HepG2 (cell line): ENCODE measurements at regions not wholly inside any gene's neighbourhood (a gene's known extent, or its start where the extent isn't known, plus 50 kb on each side); places are given as distances from the start of the nearest gene placed in this dataset.

Source experiments
- CBX5 ChIP-seq: sonication (generic); formaldehyde crosslinking; IDR thresholded peaks from 2 replicates; pipeline ENCODE4 v1.4.0; 2020; ENCODE audit warnings: missing genetic modification reagents, borderline replicate concordance
- CHD2 ChIP-seq: IDR thresholded peaks from 2 replicates; pipeline ENCODE4 v1.6.1; 2011; ENCODE audit warnings: low read depth, low read length, improper control_type of control experiment
- CTCF ChIP-seq: sonication (generic); formaldehyde crosslinking; IDR thresholded peaks from 2 replicates; pipeline ENCODE4 v1.5.0; 2020; ENCODE audit warnings: mild to moderate bottlenecking, missing genetic modification reagents, moderate library complexity
- ELF4 ChIP-seq: sonication (generic); formaldehyde crosslinking; IDR thresholded peaks from 2 replicates; pipeline ENCODE4 v1.5.0; 2020; ENCODE audit warnings: missing genetic modification reagents, mild to moderate bottlenecking, moderate library complexity, borderline replicate concordance
- EP300 ChIP-seq, 3 experiments: sonication (generic) in 1 of 3; formaldehyde crosslinking in 1 of 3; IDR thresholded peaks; 2 replicates each; pipeline versions ENCODE4 v1.5.1 to v1.6.1; 2011 to 2020; ENCODE audit warnings: low read depth in 2 of 3, low read length in 2 of 3, borderline replicate concordance in 1 of 3, improper control_type of control experiment in 1 of 3, mild to moderate bottlenecking in 1 of 3, missing genetic modification reagents in 1 of 3, moderate library complexity in 1 of 3
- EZH2 ChIP-seq: conservative IDR thresholded peaks from 2 replicates; pipeline ENCODE4 v1.6.1; 2012; ENCODE audit warnings: mild to moderate bottlenecking, low read depth, low read length, moderate library complexity
- FOXA1 ChIP-seq, 2 experiments: fragments of 450-650 bp in 1 of 2; sonication (generic) in 1 of 2; formaldehyde crosslinking in 1 of 2; IDR thresholded peaks; 2 replicates each; pipeline versions ENCODE4 v1.4.0 to v1.6.1; 2016 to 2020; ENCODE audit warnings: missing genetic modification reagents in 1 of 2
- NPAS2 ChIP-seq: sonication (generic); formaldehyde crosslinking; IDR thresholded peaks from 2 replicates; pipeline ENCODE4 v1.8.0; 2022; ENCODE audit warnings: mild to moderate bottlenecking, missing genetic modification reagents, borderline replicate concordance
- RBM22 ChIP-seq: fragments of 200-400 bp; formaldehyde crosslinking; optimal IDR thresholded peaks from 2 replicates; pipeline ENCODE3; 2017; ENCODE audit warnings: mild to moderate bottlenecking, low read length, moderate library complexity
- TARDBP ChIP-seq: sonication (generic); formaldehyde crosslinking; IDR thresholded peaks from 2 replicates; pipeline ENCODE4 v1.8.0; 2022; ENCODE audit warnings: mild to moderate bottlenecking, missing genetic modification reagents
- ZNF619 ChIP-seq: sonication (generic); formaldehyde crosslinking; IDR thresholded peaks from 2 replicates; pipeline ENCODE4 v1.4.0; 2020; ENCODE audit warnings: mild to moderate bottlenecking, missing genetic modification reagents
- ZNF639 ChIP-seq: conservative IDR thresholded peaks from 2 replicates; pipeline ENCODE4 v1.6.1; 2018; ENCODE audit warnings: missing genetic modification reagents
- ZNF761 ChIP-seq: sonication (generic); formaldehyde crosslinking; conservative IDR thresholded peaks from 2 replicates; pipeline ENCODE4 v1.4.0; 2020; ENCODE audit warnings: mild to moderate bottlenecking, missing genetic modification reagents
- TF ChIP-seq, protein P1 (sequence below): sonication (generic); formaldehyde crosslinking; IDR thresholded peaks from 2 replicates; pipeline ENCODE4 v1.8.0; 2022; ENCODE audit warnings: mild to moderate bottlenecking, missing genetic modification reagents, borderline replicate concordance

DNA sequence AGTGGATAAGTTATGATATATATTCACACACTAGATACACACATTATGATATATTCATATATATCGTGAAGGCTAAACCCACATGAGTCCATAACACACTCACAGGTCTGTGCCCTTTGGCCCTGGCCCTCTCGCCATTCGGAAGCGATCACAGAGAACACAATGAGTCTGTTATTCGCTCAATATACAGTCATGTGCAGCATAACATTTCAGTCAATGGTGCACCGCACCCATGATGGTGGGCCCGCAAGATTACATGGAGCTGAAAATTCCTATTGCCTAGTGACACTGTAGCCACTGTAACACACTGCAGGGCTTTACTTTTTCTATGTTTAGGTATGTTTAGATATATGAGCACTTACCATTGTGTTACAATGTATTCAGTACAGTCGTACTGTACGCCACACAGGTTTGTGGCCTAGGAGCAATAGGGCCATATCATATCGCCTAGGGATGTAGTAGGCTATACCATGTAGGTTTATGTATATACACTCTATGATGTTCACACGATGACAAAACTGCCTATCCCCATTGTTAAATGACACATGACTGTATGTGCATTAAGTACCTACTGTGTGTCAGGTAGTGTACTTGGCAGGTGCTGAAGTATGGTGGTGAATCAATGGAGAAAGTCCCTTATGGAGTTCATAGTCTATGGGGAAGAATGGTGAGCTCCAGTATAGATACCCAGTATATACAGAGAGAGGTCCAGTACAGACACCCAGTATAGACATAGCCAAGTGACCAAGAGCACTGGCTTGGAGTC, 198.8 kb upstream of the KLF14 start:
- TF ChIP-seq, protein P1, sequence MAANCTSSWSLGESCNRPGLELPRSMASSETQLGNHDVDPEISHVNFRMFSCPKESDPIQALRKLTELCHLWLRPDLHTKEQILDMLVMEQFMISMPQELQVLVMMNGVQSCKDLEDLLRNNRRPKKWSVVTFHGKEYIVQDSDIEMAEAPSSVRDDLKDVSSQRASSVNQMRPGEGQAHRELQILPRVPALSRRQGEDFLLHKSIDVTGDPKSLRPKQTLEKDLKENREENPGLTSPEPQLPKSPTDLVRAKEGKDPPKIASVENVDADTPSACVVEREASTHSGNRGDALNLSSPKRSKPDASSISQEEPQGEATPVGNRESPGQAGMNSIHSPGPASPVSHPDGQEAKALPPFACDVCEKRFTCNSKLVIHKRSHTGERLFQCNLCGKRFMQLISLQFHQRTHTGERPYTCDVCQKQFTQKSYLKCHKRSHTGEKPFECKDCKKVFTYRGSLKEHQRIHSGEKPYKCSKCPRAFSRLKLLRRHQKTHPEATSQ (CRISPR knock-in tag) = no peak
- TF ChIP-seq EZH2 = no peak
- no peak for TF ChIP-seq ZNF619 (CRISPR knock-in tag)
- TF ChIP-seq CTCF (CRISPR knock-in tag) = no peak
- TF ChIP-seq FOXA1 (IDR thresholded peaks at IDR 0.05) = no peak
- no peak for TF ChIP-seq FOXA1 (CRISPR knock-in tag; IDR thresholded peaks at IDR 0.05)
- no peak for TF ChIP-seq NPAS2
- TF ChIP-seq EP300 (IDR thresholded peaks at IDR 0.05; ENCODE audit: low read depth in 2 of 2, low read length in 2 of 2) = no peak
- no peak for TF ChIP-seq EP300 (CRISPR knock-in tag; IDR thresholded peaks at IDR 0.05; ENCODE audit: borderline replicate concordance)
- no peak for TF ChIP-seq ZNF639
- TF ChIP-seq TARDBP (CRISPR knock-in tag) = no peak
- TF ChIP-seq CHD2 = no peak
- no peak for TF ChIP-seq CBX5 (CRISPR knock-in tag)
- no peak for TF ChIP-seq ZNF761 (CRISPR knock-in tag)
- TF ChIP-seq ELF4 (CRISPR knock-in tag) = no peak
- no peak for TF ChIP-seq RBM22
